ENCODE measurements at regions not wholly inside any gene's neighbourhood (a gene's known extent, or its start where the extent isn't known, plus 50 kb on each side); places are given as distances from the start of the nearest gene placed in this dataset.

GRCh38 chr2:34997779-34998178 is 1357.8 kb upstream of the CRIM1 start:
- Histone ChIP-seq H3K4me3 (ENCODE audit: low read depth in 2 of 2, low read length in 1 of 2) (no peak overlapping the region), H3K36me3 (replicated peaks in 1 of 2; ENCODE audit: control insufficient read depth in 1 of 2, insufficient read depth in 2 of 2, low read length in 1 of 2) (no peaks in the 10 kb centered on the region), H4K20me1 (ENCODE audit: insufficient read depth) (no peaks in the 10 kb centered on the region), H2AFZ (ENCODE audit: low read depth) (no peak overlapping the region), H3K9ac (no peak overlapping the region), H3K4me1 (ENCODE audit: control insufficient read depth in 1 of 2, insufficient read depth in 2 of 2, low read depth in 1 of 2, low read length in 1 of 2) (no peaks in the 10 kb centered on the region), H3K27ac (ENCODE audit: low read depth in 2 of 2, low read length in 1 of 2) (no peak overlapping the region), H3K9me2 (no peaks in the 10 kb centered on the region; the same call in 1 of the 2 replicates), H3K79me2 (ENCODE audit: insufficient read depth) (no peaks in the 10 kb centered on the region), H3K27me3 (ENCODE audit: insufficient read depth) (no peaks in the 10 kb centered on the region), H3K9me3 (no peaks in the 10 kb centered on the region), H3K4me2 (no peak overlapping the region), H3F3A (replicated peaks; ENCODE audit: insufficient read depth) (no peaks in the 10 kb centered on the region)
- 10% methylated on average over 6 of the region's 6 CpGs for WGBS (ENCODE audit: low lambda C conversion rate)
- ChIA-PET POLR2A (no interaction called here), CTCF (no interaction called here)
- TF ChIP-seq GATA2 (CRISPR knock-in tag; IDR thresholded peaks at IDR 0.05) (no peak), FOXJ3 (CRISPR knock-in tag; IDR thresholded peaks at IDR 0.05) (no peak), TEAD4 (IDR thresholded peaks at IDR 0.05; ENCODE audit: borderline replicate concordance, insufficient read depth) (no peak), MXI1 (IDR thresholded peaks at IDR 0.05; ENCODE audit: low read depth, low read length) (no peak), NFIC (IDR thresholded peaks at IDR 0.05; ENCODE audit: borderline replicate concordance) (no peak), MEF2A (IDR thresholded peaks at IDR 0.05; ENCODE audit: borderline replicate concordance, low read depth) (no peak), TCF12 (IDR thresholded peaks at IDR 0.05) (no peak), ELF1 (IDR thresholded peaks at IDR 0.05) (no peak), GABPA (IDR thresholded peaks at IDR 0.05; ENCODE audit: low read depth) (no peak), SIN3A (IDR thresholded peaks at IDR 0.05; ENCODE audit: borderline replicate concordance, low read depth, low read length) (no peak), RAD21 (IDR thresholded peaks at IDR 0.05; ENCODE audit: low read length) (no peak), USF2 (IDR thresholded peaks at IDR 0.05; ENCODE audit: borderline replicate concordance, low read depth, low read length) (no peak), EP300 (IDR thresholded peaks at IDR 0.05; ENCODE audit: borderline replicate concordance in 1 of 2, low read depth in 1 of 2, low read length in 1 of 2) (no peak), JUND (IDR thresholded peaks at IDR 0.05) (no peak), YY1 (IDR thresholded peaks at IDR 0.05; ENCODE audit: low read depth) (no peak)
- TF ChIP-seq, protein P1, sequence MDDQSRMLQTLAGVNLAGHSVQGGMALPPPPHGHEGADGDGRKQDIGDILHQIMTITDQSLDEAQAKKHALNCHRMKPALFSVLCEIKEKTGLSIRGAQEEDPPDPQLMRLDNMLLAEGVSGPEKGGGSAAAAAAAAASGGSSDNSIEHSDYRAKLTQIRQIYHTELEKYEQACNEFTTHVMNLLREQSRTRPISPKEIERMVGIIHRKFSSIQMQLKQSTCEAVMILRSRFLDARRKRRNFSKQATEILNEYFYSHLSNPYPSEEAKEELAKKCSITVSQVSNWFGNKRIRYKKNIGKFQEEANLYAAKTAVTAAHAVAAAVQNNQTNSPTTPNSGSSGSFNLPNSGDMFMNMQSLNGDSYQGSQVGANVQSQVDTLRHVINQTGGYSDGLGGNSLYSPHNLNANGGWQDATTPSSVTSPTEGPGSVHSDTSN (IDR thresholded peaks at IDR 0.05): no peak
- TF ChIP-seq, protein P2, sequence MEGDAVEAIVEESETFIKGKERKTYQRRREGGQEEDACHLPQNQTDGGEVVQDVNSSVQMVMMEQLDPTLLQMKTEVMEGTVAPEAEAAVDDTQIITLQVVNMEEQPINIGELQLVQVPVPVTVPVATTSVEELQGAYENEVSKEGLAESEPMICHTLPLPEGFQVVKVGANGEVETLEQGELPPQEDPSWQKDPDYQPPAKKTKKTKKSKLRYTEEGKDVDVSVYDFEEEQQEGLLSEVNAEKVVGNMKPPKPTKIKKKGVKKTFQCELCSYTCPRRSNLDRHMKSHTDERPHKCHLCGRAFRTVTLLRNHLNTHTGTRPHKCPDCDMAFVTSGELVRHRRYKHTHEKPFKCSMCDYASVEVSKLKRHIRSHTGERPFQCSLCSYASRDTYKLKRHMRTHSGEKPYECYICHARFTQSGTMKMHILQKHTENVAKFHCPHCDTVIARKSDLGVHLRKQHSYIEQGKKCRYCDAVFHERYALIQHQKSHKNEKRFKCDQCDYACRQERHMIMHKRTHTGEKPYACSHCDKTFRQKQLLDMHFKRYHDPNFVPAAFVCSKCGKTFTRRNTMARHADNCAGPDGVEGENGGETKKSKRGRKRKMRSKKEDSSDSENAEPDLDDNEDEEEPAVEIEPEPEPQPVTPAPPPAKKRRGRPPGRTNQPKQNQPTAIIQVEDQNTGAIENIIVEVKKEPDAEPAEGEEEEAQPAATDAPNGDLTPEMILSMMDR (IDR thresholded peaks at IDR 0.05): no peak
- no peak for DNase-seq

GRCh38 chr2:34995196-34995595 is 1360.4 kb upstream of the CRIM1 start:
- WGBS (ENCODE audit: low lambda C conversion rate): 4% methylated on average over 2 of the region's 2 CpGs
- Histone ChIP-seq H3K9ac (no peak overlapping the region), H2AFZ (ENCODE audit: low read depth) (no peak overlapping the region), H3K27ac (ENCODE audit: low read depth in 2 of 2, low read length in 1 of 2) (no peak overlapping the region), H3K4me2 (no peak overlapping the region), H3K9me3 (no peaks in the 10 kb centered on the region), H3K9me2 (no peaks in the 10 kb centered on the region), H4K20me1 (ENCODE audit: insufficient read depth) (no peaks in the 10 kb centered on the region), H3K4me3 (ENCODE audit: low read depth in 2 of 2, low read length in 1 of 2) (no peak overlapping the region), H3K79me2 (ENCODE audit: insufficient read depth) (no peaks in the 10 kb centered on the region), H3K36me3 (replicated peaks in 1 of 2; ENCODE audit: control insufficient read depth in 1 of 2, insufficient read depth in 2 of 2, low read length in 1 of 2) (no peaks in the 10 kb centered on the region), H3K4me1 (ENCODE audit: control insufficient read depth in 1 of 2, insufficient read depth in 2 of 2, low read depth in 1 of 2, low read length in 1 of 2) (no peaks in the 10 kb centered on the region), H3F3A (replicated peaks; ENCODE audit: insufficient read depth) (no peaks in the 10 kb centered on the region), H3K27me3 (ENCODE audit: insufficient read depth) (no peaks in the 10 kb centered on the region)
- no peak for DNase-seq
- ChIA-PET POLR2A (no interaction called here), CTCF (no interaction called here)
- no peak for TF ChIP-seq NRF1 (IDR thresholded peaks at IDR 0.05; ENCODE audit: low read depth, low read length)

Measured in SK-N-SH (cell line).